HG03342 (cell line): ENCODE measurements at regions not wholly inside any gene's neighbourhood (a gene's known extent, or its start where the extent isn't known, plus 50 kb on each side); places are given as distances from the start of the nearest gene placed in this dataset.

ENCODE experiments used
- ATAC-seq: cut with Tn5 transposase; IDR thresholded peaks from one replicate; pipeline ENCODE4 v1.9.1; 2021; ENCODE audit warnings: mild to moderate bottlenecking, moderate library complexity; ENCODE audit not compliant: unreplicated experiment

DNA sequence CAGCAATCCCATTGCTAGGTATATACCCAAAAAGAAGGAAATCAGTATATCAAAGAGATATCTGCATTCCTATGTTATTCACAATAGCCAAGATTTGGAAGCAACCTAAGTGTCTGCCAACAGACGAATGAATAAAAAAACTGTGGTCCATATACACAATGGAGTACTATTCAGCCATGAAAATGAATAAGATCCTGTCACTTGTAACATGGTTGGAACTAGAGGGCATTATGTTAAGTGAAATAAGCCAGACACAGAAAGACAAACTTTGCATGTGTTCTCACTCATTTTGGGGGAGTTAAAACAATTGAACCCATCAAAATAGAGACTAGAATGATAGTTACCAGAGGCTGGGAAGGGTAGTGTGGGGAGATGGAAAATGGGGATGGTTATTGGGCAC is 323.5 kb upstream of the NFE2L3 start:
- no peak for ATAC-seq

DNA sequence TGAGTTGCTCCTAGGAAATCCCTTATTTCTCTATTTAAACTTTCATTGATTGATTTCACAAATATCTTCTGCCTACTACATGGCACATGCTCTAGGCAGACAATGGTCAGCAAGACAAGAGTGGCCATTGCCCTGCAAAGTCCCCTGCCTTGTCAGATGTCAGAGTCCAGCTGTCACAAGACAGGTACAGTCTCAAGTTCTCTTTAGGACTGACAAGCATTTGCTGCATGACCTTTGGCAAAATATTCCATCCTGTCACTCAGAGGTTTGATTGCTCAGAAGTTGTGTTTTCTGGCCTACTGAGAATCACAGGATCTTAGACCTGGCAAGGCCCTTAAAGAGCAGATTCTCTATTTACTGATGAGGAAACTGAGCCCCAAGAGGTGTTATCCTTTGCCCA is 322.3 kb upstream of the NFE2L3 start:
- no peak for ATAC-seq

DNA sequence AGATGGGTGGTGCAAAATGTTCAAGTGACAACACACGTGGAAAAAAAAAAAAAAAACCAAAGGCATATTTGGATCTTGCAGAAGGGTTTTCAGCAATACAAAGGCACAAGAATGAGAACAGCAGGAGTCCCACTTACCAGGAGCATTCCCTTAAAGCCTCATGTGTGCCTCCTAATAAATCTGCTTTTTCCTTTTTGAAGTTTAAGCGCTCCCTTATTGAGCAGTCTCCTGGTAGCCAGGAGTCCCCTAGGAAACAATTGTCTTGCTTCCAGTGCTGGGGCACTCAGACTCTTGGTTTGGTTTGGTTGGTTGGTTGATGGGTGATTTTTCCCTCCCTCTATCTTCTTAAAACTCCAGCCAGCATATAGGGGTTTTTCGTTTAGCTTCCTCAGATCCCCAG is 321.8 kb upstream of the NFE2L3 start:
- ATAC-seq: no peak

DNA sequence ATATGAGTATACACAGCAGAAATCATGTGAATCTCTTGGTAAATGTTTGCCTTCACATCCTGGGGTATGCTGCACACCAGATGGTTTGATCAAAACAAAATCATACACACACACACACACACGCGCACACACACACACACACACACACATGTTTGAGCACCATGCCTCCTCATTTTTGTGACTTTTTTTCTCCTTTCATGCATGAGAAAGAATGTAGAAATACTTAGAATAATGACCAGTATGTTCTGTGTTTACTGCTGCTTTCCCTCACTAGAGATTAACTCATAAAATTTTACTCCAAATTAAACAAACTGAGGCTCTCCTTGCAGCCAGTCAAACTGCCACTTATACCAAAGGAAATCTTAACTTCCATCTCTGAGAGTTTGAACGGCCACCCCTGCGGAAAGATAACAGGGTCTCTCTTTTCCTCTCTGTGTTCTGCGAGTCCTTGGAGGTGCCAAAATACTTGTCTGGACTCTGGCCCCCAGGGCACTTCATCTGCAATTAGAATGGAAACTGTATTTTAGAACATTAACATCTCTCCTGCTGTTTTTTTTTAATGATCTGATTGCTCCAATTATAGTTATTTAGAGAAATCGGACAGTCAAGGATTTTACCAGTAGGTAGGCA is 320.8 kb upstream of the NFE2L3 start:
- ATAC-seq: no peak

DNA sequence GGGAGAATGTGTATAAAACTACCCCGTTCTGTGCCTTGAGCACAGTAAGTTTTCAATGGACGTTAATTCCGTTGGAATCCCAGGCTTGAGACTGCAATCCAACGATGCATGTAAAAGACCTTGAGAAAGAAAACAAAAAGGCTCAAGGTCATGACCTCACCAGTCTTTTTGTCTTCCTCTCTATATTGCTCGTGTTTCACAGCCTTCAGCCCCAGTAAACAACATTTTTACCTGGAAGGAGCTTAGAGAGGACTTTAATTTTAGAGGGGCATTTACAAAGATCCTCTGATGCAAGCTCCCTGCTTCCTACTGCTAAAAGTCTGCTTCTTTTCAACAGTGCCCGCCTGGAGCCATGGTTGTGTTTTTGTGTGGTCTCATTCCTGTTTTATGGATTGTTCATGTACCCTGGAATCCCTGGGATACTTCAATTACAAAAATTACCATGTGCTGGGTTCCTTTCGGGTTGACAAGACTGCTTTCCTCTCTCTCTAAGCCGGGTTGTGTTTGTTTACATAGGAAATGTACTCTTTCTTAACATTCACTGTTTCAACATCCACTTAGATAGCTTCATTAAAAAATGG is 320.1 kb upstream of the NFE2L3 start:
- no peak for ATAC-seq

DNA sequence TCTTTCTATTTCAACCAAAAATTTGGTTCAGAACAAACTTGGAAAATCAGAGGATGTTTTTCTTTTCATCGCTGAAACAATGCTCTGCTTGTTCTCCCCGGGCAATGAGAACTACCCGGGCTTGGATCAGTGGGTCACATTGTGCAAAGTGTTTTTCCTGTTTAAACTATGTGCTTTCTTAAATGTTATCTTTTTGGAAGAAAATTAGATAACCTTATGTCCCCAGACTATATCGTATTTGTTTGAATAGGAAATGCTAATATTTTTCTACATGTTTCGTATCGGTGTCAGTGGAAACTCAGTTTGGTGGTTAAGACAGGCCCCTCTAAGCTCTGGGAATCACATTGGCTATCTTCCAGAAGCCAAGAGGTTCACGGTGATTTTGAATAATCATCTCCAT is 319.5 kb upstream of the NFE2L3 start:
- ATAC-seq: no peak

DNA sequence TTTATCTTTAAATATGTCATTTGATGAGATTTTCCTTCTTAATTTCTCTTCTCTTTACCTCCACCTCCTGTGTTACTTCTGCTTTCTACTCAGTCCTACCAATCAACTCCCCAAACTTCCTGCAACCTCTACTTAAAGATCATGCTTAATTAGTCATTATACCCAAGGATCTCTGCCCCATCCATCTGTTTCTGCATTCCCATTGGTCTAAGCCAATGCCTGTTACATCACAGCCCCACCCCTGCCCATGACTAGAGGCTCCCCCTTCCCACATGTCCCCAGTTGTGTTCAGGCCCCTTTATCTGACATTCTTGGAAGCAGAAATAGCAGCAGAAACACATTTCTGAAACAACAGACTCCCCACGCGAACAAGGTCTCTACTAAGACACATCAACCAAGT is 319.1 kb upstream of the NFE2L3 start:
- no peak for ATAC-seq

DNA sequence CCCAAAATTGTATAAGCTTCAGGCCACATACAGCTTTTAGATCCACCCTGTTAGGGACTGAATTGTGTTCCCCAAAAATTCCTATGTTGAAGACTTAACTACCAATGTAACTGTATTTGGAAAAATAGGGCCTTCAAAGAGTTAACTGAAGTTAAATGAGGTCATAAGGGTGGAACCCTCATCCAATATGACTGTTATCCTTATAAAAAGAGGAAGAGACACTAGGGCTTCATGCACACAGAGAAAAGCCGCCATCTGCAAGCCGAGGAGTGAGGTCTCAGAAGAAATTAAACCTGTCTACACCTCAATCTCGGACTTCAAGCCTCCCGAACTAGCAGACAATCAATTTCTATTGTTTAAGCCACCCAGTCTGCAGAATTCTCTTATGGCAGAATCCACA is 317.9 kb upstream of the NFE2L3 start:
- ATAC-seq: no peak

DNA sequence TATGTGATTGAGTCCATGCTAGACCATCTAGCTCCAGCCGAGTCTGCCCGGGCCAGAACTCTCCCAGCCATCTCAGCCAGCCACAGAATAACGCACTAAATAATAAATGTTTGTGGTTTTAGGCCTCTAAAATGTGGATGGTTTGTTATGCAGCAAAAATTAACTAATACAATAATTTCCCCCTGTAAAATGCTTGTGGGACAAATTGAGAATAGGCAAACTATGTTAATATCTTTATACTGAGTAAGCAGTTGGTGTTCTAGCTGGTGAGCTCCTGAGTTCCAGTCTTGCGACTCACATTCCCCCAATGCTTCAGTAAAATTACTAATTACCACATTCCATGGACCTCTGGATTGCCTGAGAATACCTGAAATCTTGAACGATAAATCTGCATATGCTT is 316.8 kb upstream of the NFE2L3 start:
- no peak for ATAC-seq

DNA sequence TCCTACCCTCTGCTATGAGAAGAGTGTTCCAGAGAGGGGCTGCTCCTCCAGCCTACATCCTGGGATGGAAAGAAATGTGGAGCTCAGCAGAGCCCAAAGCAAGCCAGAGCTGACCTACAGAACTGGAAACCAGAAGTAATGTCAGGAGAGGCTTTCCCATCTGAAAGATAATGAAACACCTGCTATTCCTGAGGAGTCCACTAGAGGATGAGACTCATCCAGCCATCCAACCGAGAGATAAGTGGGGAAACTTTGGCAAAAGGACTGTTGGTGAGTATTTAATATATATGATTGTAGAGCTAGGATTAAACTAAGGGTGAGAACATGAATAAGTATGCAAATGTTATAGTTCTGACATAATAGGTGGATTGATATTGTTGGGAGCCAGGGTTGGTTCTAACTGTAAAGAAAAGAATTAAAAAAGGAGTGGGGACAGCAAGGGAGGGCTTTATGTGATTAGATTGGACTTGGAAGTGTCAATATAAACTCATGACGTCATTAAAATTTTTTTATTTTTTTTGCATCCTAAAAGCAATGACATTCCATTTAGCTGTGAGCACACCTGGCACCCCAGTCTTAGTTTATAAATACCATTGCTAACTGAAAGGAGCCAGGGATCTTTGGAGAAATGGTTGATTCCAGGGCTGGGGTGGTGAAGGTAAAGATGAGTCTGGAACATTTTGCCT is 312.8 kb upstream of the NFE2L3 start:
- ATAC-seq: no peak

DNA sequence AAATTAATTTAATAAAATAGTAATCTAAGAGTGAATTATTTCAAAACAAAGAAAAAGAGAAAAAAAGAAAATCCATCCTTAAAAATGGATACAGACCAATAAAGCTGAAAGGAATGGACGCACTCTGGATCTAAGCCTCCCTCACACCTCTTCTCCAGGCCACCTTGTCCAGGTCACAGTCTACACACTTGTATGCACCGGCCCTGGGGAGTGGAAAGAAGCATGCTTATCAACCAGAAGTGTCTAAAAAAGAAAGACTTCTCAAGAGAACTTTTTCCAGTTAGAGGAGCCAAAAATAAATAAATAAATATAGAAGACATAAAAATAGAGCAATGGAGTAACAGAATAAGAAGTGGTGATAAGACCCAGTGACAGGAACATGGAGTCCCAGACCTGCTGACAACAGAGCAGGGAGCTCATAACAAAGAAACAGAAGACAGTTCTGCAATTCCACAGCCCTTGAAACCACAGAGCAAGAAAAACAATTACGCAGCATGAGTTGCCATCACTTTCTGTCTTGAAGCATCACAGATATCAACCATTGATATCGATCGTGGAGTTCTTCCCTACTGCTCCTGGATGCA is 311.7 kb upstream of the NFE2L3 start:
- no peak for ATAC-seq

DNA sequence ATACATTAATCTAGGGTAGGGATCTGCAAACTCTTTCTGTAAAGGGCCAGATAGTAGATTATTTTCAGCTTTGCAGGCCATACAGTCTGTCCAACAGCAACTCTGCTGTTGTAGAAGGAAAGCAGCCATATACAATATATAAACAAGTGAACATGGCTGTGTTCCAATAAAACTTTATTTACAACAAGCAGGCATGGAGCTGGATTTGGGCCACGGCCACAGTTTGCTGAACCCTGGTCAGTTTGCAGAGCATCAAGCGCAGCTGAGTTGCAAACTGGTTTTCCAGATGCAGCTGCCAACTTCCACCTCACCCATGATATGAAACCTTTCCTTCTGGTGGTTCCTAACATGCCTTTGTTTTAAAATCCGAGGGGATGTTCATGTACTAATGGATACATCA is 310.4 kb upstream of the NFE2L3 start:
- no peak for ATAC-seq

DNA sequence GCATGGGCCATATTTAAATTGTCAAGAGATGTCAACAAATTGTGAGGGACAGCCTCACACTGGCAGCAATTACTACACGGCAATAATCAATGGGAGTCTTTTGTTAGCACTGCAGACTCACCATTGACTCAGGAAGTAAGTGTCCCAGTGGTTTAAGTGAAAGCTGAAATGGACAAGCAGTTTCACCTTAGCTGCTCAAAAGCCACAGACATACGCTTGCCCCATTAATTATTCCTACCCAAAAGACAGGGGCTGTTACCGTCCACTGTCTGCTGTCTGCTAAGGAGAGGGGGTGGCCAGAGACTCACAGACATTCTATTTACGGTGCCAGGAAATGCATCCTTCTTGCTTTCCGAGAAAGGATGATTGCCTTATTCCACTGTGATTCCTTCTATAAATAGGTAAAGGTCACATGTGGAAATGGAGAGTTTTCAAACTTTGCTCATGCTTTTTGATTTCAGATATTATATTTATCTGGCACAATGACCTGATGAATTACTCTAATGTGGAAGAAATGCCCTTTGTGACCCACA is 309.7 kb upstream of the NFE2L3 start:
- no peak for ATAC-seq

DNA sequence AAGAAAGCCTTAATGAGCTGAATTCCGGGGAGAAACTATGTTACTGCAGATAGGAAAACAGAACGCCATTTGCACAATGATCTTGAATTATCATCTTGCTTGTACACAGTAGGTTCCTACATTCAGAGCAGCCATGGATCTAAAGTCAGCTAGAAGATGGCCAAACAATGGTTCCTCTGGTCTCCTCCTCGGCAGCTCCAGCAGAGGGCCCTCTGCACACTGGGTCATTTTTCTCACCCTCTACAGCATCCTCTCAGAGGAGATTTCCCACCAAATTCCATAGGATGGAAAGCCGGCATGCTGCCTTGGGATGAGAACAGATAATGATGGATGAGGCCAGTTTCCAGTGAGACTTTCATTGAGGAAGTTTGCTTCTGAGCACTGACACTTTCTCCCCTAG is 308.5 kb upstream of the NFE2L3 start:
- ATAC-seq: no peak

DNA sequence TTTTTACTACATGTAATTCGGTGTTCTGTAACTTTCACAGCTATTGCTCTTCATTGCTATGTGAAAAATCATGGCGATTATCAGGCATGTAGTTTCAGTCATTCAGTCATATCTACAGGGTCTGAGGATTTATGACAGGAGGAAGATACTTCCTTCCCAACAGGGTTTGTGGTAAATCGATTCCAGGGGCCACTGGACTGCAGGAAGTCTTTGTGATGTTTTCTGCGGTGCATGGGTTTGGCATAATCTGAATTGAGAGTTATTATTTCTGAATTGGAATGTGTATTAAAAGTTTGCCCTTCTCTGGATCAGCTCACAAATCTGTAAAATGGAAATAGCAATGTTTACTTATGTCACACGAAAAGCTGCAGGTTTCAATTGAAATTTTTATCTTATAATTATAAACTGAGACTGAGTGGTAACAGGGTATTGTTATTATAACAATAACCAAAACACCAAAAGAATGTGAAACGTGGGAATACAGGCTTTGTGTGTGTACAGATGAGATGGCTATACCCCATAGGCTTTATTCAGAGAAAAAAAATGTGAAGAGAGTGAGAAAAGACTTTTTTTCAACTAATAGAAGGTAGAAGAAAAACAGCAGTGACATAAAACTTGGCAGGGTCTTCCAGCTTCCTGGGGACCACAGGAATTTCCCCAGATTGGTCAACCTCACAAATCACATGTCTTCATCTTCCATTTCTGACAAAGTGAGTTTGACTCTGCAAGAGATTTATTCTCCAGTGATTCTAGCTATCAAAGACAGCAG is 307.7 kb upstream of the NFE2L3 start:
- ATAC-seq: no peak

DNA sequence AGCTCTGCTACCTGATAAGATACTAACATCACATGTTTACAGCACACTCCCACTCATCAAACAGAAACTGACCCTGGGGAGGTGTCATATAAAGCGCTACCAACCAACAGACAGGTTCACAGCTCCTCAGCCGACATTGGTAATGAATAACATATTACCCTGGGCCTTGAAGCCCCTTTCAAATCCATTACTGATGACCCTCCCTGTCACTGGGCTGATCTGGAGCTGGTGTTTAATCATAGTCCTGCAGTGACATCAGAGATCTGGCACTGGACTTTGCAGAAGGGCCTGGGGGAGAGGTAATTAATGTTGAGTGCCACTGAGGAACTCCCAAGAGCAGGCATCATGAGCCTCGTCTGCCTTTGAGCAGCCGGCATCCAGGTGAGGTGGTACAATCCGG is 306.5 kb upstream of the NFE2L3 start:
- no peak for ATAC-seq

DNA sequence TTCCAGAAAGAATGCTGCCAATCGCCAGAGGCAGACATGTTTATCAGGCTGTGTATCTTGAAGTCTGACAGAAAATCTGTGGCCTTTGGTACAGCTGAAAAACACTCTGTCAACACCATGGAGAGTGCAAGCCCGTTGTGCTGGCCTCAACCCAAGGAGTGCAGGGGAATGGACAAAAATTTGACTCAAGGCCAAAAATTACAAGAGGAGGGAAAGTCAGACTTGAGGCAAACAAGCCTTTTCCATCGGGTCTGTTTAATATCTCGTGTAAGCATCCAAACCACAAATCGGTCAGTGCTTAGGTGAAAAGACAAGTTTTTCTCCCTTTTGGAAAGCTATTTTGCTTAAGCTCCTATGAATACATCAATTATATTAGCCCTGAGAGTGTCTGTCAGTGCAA is 305.3 kb upstream of the NFE2L3 start:
- no peak for ATAC-seq

DNA sequence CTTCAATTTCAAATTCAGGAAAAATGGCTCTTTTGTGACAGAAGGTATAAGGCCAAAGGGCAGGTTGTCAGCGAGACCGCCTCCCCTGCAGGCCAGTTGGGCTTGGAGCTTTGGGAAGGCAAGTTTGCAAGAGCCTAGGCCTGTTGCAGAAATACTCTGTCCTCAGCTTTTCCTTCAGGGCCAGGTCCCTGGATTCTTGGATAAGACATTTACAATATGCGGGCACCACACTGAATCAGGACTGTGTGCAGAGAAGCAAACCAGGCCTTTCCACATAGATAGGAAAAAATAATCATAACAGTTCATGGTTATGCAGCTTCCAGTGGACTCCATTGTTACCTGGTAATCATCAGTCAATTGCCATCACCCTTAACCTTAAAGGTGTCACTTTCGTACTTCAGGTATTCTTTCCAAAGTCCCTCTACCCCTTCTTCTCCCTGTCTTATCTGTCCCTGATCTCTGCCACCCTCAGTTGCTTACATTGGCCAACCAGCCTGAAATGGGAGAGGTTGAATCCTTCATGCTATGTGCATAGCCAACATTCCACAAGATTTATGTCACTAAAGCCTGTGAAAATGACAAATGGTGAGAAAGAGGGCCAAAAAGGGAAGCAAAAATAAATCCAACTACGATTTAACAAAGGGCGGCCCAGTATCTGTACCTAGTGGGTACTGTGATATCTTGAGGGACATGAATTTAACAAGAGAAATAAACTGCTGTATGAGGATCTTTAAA is 304.5 kb upstream of the NFE2L3 start:
- no peak for ATAC-seq

DNA sequence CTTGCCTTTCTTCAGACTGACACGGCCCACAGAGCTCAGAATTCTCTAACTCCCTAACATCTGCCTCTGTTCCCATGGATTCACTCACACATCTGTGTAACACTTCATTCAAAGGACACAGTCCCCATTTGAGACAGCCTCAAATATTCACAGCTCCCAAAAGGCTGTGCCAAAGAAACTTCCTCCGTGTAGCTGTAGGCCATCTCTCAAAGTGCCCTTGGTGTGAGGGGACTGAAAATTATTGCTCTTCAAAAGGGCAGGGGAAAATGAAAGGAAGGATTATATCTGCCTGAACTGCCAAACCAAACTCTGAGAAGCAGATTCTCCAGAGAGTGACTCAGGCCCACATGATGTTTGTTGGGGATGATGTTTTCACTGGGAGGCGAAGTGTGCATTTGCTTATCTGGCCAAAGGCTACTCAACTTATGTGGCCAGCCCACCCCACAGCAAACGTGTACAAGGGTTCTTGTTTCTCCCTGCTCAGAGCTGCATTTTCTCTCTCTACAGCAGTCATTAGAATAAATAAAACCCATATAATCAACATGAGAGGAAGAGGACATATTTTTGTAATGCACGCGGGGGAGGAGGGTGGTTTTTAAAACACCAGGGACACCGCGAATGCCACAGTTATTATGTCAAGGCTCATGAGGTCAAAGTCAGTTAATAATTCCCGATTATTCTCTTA is 302.4 kb upstream of the NFE2L3 start:
- ATAC-seq: no peak

DNA sequence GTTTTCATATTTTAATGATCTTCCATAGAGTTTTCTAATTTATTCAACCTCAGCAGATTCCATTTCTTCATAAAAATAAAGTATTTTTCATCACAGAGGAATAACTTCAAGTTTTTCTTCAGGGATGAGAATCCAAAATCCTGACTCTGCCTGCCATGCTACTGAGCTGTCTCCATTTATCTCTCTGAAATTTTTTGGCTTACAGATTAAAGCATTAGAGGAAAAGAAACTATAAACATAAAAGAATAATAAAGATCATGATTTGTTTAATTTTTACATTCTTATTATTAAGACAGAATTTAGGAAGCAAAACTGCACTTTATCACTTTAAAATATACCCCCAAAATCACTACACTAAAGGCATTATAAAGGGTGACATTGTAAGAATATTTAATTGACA is 301.8 kb upstream of the NFE2L3 start:
- ATAC-seq: no peak
